ENCODE measurements at regions not wholly inside any gene's neighbourhood (a gene's known extent, or its start where the extent isn't known, plus 50 kb on each side); places are given as distances from the start of the nearest gene placed in this dataset.

DNA sequence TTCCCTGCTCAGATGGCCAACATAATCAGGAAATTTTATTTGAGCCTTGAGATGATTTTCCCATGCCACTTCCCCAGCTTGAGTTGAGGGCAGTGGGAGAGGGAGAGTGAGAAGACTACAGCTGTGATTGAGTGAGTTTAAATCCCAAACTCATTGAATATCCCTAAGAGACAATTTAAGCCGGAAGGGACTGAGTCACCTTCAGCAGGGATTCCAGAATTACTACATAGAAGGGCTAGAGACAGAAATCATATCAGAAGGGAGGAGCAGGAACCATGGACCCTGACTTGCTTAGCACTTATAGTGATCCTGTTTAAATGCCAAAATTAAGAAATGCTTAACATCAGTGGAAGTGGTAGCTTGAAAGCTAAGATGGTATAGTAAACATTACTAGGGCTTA, 312.2 kb upstream of the SLCO3A1 start (continued):
- TF ChIP-seq, protein P1, sequence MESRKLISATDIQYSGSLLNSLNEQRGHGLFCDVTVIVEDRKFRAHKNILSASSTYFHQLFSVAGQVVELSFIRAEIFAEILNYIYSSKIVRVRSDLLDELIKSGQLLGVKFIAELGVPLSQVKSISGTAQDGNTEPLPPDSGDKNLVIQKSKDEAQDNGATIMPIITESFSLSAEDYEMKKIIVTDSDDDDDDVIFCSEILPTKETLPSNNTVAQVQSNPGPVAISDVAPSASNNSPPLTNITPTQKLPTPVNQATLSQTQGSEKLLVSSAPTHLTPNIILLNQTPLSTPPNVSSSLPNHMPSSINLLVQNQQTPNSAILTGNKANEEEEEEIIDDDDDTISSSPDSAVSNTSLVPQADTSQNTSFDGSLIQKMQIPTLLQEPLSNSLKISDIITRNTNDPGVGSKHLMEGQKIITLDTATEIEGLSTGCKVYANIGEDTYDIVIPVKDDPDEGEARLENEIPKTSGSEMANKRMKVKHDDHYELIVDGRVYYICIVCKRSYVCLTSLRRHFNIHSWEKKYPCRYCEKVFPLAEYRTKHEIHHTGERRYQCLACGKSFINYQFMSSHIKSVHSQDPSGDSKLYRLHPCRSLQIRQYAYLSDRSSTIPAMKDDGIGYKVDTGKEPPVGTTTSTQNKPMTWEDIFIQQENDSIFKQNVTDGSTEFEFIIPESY (IDR thresholded peaks at IDR 0.05; ENCODE audit: extremely low read depth, insufficient replicate concordance, low read length): no peak
- TF ChIP-seq POLR2AphosphoS5 (IDR thresholded peaks at IDR 0.05; ENCODE audit: low read depth, low read length): no peak
- TF ChIP-seq TCF7L2 (IDR thresholded peaks at IDR 0.05; ENCODE audit: borderline replicate concordance, extremely low read depth, insufficient read depth, insufficient read length): no peak

DNA sequence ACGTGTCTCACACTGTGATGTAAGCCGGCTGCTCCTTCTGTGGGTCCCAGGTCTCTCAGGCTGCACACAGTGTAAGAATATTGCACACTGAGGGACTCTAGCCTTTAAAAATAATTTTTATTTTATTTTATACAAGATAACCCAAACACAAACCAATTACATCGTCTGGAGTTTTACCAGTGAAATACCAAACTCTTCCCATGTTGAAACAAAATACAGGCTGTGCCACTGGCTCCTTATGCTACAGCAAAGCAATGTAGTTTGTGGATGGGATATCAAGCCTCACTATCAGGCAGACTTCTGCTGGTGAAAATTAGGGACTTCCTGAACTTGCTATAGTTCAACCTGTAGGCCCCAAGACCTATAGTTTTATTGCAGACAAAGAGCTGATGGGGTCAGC, 311.3 kb upstream of the SLCO3A1 start:
- H3K36me3 ChIP-seq (ENCODE audit: control insufficient read depth in 1 of 2, insufficient read depth in 2 of 2, low read length in 2 of 2): no peaks in the 10 kb centered on the region
- ATAC-seq (no peak), DNase-seq (ENCODE audit: low read depth, low spot score) (no peak)
- no peaks in the 10 kb centered on the region for H3K9me3 ChIP-seq (ENCODE audit: control insufficient read depth in 1 of 2, insufficient read depth in 1 of 2, low read depth in 1 of 2, low read length in 2 of 2)
- ChIA-PET RAD21 (ENCODE audit: low non-redundant PET in 1 of 2, low total read pairs in 2 of 2, uncharacterized antibody in 2 of 2, unreplicated experiment in 2 of 2) (no interaction called here), CTCF (no interaction called here), POLR2A (no interaction called here)
- no peaks in the 10 kb centered on the region for H3K4me1 ChIP-seq (ENCODE audit: control insufficient read depth in 1 of 2, insufficient read depth in 2 of 2, low read length in 2 of 2)
- H4K20me1 ChIP-seq (ENCODE audit: insufficient read depth): no peaks in the 10 kb centered on the region
- H3K27ac ChIP-seq (ENCODE audit: low read depth, low read length): no peak overlapping the region
- no peaks in the 10 kb centered on the region for H3K79me2 ChIP-seq (ENCODE audit: insufficient read depth, low read length)
- BruUV-seq (replicated peaks): no TSS peak
- H3K9me2 ChIP-seq (ENCODE audit: insufficient read depth): no peaks in the 10 kb centered on the region
- no peak overlapping the region for H3K4me2 ChIP-seq (ENCODE audit: low read length)
- intact Hi-C loops (cut with micrococcal nuclease): no loop called here
- H3K4me3 ChIP-seq (replicated peaks in 1 of 2; ENCODE audit: low read depth in 1 of 2, low read length in 2 of 2): no peak overlapping the region
- peaks cover 24% of the 10 kb centered on the region for H3K27me3 ChIP-seq (ENCODE audit: insufficient read depth, low read length)
- H3K9ac ChIP-seq (ENCODE audit: low read length): no peak overlapping the region
- H2AFZ ChIP-seq (ENCODE audit: low read depth, low read length, poor library complexity, severe bottlenecking): no peak overlapping the region
- no peak for TF ChIP-seq EGR1 (IDR thresholded peaks at IDR 0.05; ENCODE audit: low read depth)

- H3K4me3 ChIP-seq (replicated peaks in 1 of 2; ENCODE audit: low read depth in 1 of 2, low read length in 2 of 2): no peak overlapping the region
- TF ChIP-seq SP1 (IDR thresholded peaks at IDR 0.05; ENCODE audit: low read depth) (no peak), ELF1 (IDR thresholded peaks at IDR 0.05; ENCODE audit: borderline replicate concordance, low read depth) (no peak), EZH2 (IDR thresholded peaks at IDR 0.05) (no peak)
- no peak overlapping the region for H3K9ac ChIP-seq (ENCODE audit: low read length)
- H4K20me1 ChIP-seq (ENCODE audit: insufficient read depth): no peaks in the 10 kb centered on the region
- DNase-seq (ENCODE audit: low read depth, low spot score) (no peak), ATAC-seq (no peak)
- ChIA-PET RAD21 (ENCODE audit: low non-redundant PET in 1 of 2, low total read pairs in 2 of 2, uncharacterized antibody in 2 of 2, unreplicated experiment in 2 of 2) (no interaction called here), POLR2A (no interaction called here), CTCF (no interaction called here)
- H2AFZ ChIP-seq (ENCODE audit: low read depth, low read length, poor library complexity, severe bottlenecking): no peak overlapping the region
- no peak overlapping the region for H3K27ac ChIP-seq (ENCODE audit: low read depth, low read length)
- intact Hi-C loops (cut with micrococcal nuclease): no loop called here
- H3K9me3 ChIP-seq (ENCODE audit: control insufficient read depth in 1 of 2, insufficient read depth in 1 of 2, low read depth in 1 of 2, low read length in 2 of 2): no peaks in the 10 kb centered on the region
- H3K79me2 ChIP-seq (ENCODE audit: insufficient read depth, low read length): no peaks in the 10 kb centered on the region
- no peak overlapping the region for H3K4me2 ChIP-seq (ENCODE audit: low read length)
- H3K9me2 ChIP-seq (ENCODE audit: insufficient read depth): no peaks in the 10 kb centered on the region
- H3K27me3 ChIP-seq (ENCODE audit: insufficient read depth, low read length): peaks cover 26% of the 10 kb centered on the region
- H3K36me3 ChIP-seq (ENCODE audit: control insufficient read depth in 1 of 2, insufficient read depth in 2 of 2, low read length in 2 of 2): no peaks in the 10 kb centered on the region
- no peaks in the 10 kb centered on the region for H3K4me1 ChIP-seq (ENCODE audit: control insufficient read depth in 1 of 2, insufficient read depth in 2 of 2, low read length in 2 of 2)
- BruUV-seq (replicated peaks): no TSS peak
These were observed 306.2 kb upstream of the SLCO3A1 start for GRCh38 chr15:91547356-91547755.

Measured in HCT116 (cell line).